H1 (cell line): ENCODE measurements at regions not wholly inside any gene's neighbourhood (a gene's known extent, or its start where the extent isn't known, plus 50 kb on each side); places are given as distances from the start of the nearest gene placed in this dataset.

Source experiments
- CHD7 ChIP-seq: fragments of 300-600 bp; sonication (generic); IDR thresholded peaks from 2 replicates; pipeline ENCODE4 v1.7.1; 2012; ENCODE audit warnings: low read length, moderate library complexity, mild to moderate bottlenecking, inconsistent platforms; ENCODE audit not compliant: insufficient replicate concordance
- CTCF ChIP-seq, 3 experiments: IDR thresholded peaks; 1 replicate in 2 of 3; 2 replicates in 1 of 3; pipeline versions ENCODE4 v1.5.1 to v1.6.1; 2011; ENCODE audit warnings: low read length in 3 of 3, mild to moderate bottlenecking in 3 of 3, inconsistent platforms in 2 of 3, low read depth in 1 of 3, moderate library complexity in 1 of 3; ENCODE audit not compliant: insufficient read depth in 1 of 3; ENCODE audit errors: control extremely low read depth in 1 of 3

GRCh38 chr12:98291828-98292227 lies 223.6 kb upstream of the TMPO start (continued):
- TF ChIP-seq CHD7 (no peak), CTCF (IDR thresholded peaks at IDR 0.05; ENCODE audit: control extremely low read depth in 1 of 3, insufficient read depth in 1 of 3, low read depth in 1 of 3, low read length in 3 of 3) (peak in 1 of 3 experiments; percentile 10; a peak in 1 of 4 replicates)
